ENCODE measurements at regions not wholly inside any gene's neighbourhood (a gene's known extent, or its start where the extent isn't known, plus 50 kb on each side); places are given as distances from the start of the nearest gene placed in this dataset.
A peak's percentile ranks its signal among the peaks of the same experiment; 100 is the strongest.
"Not testable (repeated sequence)": the region's sequence is repeated elsewhere in the genome, so short reads cannot be mapped to it uniquely, and the experiment has no call there.

DNA sequence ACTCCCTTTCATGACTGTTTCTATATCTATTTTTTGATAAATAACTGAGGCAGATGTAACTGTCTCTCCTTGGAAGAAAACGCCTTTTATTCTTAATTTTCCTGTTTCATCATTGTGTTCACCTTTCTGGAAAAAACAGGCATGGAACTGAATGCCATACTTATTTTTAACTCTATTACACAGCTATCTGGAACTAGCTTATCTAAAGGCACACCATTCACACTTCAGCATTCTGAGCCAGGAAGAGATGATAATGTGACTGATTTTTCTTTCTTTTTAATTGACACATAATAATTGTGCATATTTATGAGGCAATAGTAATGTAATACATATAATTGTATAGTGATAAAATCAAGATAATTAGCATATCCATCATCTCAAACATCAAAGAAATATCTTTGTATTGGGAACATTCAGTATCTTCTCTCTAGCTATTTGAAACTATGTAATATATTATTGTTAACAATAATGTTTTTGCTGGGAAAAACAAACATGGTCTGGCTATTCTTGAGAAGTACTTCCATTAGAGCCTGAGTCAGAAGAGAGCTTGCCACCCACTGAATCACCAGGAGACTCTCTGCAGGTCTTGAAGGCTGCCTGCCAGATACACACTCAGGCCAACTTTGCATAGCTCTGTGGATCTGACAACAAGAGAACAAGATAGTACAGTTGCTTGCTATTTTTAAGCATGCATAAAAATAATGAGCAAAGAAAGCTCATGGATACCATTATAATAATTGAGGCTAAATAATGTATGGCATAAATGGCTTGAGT lies 501.0 kb upstream of the EDIL3 start:
- DNase-seq: peak; percentile 81

DNA sequence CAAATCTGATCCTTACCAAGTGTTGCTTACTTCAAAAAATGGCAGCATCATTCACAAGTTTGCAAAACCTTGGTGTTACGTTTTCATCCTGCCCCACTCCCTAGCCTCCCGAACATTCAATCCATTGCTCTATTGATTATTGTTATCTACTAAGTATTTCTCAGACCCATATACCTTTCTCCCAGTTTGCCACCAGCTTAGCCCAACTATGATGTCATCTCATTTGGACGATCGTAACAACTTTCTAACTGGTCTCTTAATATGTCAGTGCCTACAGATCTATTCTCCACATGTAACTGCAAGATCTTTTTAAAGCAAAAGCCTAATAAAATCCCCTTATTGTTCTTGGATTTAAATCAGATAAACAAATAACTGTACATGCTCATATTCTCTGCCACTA lies 497.1 kb upstream of the EDIL3 start:
- no peak for DNase-seq

DNA sequence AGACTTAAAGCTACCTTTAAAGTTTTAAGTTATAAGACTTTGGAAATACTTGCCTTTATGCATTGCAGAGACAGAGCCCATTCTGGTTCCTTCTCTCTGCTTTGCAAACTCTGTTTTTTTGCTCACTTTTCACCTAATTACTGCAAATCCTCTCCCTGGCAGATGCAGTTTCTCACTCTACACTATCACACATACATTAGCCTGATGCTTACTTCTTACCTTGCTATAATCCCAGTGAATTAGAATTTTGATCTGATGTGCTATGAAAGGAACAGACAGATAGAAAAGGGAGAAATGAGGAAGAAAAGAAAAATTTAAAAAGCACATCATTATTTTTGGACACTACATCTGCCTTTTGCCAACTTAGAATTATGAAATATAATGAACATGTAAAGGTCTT lies 489.5 kb upstream of the EDIL3 start:
- DNase-seq: no peak

DNA sequence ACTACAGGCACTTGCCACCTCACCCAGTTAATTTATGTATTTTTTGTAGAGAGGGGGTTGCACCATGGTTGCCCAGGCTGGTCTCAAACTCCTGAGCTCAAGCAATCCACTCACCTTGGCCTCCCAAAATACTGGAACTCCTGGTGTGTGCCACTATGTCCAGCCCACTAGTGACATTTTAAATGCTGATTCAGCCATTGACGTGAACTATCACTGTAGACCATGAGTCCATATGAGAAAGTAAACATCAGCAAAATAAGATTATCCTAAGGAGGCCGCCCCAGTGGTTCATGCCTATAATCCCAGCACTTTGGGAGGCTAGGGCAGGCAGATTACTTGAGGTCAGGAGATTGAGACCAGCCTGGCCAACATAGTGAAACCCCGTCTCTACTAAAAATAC lies 488.1 kb upstream of the EDIL3 start:
- DNase-seq: no peak

DNA sequence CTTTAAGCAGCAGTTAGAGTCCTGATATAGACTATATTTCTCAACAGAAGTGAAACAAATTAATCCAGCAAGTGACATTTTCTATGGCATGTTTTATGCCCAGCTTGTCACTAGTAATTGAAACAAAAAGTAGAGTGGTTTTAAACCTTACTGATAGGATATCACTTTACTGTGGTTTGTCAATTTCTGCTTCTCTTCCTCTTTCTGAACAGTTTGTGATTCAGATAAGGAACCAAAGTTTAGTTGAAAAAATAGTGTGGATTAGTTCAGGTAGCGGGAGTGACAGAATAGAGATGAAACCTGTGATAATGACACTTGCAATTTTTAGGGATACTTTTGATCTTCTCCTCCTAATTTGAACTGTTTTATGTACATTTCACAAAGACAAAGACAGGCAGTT lies 485.7 kb upstream of the EDIL3 start:
- no peak for DNase-seq

- DNase-seq: no peak
These were observed 485.0 kb upstream of the EDIL3 start for GRCh38 chr5:84869675-84870074.

DNA sequence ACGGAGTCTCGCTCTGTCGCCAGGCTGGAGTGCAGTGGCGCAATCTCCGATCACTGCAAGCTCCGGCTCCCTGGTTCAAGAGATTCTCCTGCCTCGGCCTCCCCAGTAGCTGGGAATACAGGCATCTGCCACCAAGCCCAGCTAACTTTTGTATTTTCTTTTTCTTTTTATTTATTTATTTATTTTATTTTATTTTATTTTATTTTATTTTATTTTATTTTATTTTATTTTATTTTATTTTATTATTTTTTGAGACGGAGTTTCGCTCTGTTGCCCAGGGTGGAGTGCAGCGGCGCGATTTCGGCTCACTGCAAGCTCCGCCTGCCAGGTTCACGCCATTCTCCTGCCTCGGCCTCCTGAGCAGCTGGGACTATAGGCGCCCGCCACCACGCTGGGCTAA lies 479.3 kb upstream of the EDIL3 start:
- DNase-seq: not testable (repeated sequence)

- DNase-seq: no peak
These were observed 478.3 kb upstream of the EDIL3 start for GRCh38 chr5:84863020-84863419.

DNA sequence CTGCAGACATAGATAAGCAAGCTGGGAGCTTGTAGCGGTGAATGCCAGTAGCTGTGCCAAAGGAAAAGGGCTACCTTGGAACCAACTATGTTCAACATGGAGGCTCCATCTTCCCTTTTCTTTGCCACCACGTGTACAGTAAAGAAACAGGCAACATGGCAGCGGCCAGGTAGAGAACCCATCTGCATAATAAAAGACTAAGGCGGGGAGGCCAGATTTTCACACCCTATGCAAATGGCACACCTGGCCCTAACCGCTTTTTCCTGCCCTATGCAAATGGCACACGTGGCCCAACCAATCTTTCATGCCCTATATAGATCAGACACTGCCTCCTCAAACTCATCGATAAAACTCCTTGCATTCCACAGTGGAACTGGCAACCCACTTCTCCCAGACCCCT lies 477.5 kb upstream of the EDIL3 start:
- no peak for DNase-seq

DNA sequence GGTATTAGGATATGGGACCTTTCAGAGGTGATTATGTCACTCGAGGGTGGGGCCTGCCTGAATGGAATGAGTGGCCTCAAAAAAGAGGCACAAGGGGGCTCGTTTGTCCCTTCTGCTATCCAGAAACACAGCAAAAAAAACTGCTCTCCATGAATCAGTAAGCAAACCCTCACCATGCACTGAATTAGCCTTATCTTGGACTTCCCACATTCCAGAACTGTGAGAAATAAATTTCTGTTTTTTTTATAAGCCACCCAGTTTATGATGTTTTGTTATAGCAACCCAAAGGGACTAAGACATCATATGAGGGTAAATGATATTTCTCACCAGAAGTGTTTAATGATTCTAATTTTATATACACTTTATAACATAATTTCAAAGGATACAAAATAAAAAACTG lies 476.6 kb upstream of the EDIL3 start:
- peak; percentile 51 for DNase-seq

DNA sequence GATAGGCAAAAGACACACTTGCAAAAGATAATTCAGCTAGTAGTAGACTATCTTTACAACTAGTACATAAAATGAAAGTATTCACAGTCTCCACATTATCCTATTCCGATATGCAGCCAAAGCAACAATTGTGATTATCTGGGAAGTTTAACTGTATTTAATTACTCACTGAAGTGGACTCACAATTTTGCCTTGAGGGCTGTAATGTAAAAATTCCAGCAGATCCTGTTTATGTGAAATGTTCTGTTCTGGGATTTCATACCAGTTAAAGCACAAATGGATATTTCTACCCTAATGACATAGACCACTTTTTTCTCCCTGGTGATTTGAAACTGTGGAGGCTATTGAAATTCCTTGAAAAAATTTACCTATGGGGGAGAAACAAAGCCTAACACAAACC lies 474.4 kb upstream of the EDIL3 start:
- DNase-seq: no peak

DNA sequence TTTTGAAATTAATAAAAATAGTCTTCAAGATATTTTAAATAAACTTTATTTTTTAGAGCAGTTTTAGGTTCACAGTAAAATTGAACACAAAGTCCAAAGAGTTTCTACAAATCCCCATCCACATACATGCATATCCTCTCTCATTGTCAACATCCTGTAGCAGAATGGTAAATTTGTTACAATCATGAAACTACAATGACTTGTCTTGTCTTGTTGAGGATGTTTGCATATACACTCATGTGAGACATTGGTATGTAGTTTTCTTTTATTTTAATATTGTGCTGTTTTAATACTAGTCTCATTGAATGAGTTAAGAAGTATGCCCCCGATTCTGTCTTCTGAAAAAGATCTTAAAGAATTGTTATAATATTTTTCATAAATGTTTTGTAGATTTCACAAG lies 447.0 kb upstream of the EDIL3 start:
- no peak for DNase-seq

- no peak for DNase-seq
These were observed 445.6 kb upstream of the EDIL3 start for GRCh38 chr5:84830265-84830664.

DNA sequence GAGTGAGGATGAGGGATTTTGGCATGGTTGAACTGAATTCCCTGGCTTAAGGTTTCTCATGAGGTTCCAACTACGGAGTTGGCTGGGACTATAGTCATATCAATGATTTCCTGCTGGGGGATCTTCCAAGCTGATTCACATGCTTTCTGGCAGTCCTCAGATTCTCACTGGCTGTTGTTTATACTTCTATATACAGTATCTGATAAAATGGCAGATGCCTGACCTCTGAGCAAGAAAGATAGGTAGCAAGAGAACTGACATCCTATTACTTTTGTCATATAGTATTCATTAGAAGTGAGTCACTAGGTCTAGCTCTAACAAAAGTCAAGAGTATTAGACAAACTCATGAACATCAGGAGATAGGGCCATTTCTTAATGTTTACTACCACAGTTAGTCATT lies 440.9 kb upstream of the EDIL3 start:
- DNase-seq: peak; percentile 40

- DNase-seq: no peak
These were observed 437.2 kb upstream of the EDIL3 start for GRCh38 chr5:84821924-84822323.

- no peak for DNase-seq
These were observed 433.3 kb upstream of the EDIL3 start for GRCh38 chr5:84817953-84818352.

- no peak for DNase-seq
These were observed 432.3 kb upstream of the EDIL3 start for GRCh38 chr5:84816746-84817547.

GRCh38 chr5:84816160-84816559 lies 431.5 kb upstream of the EDIL3 start:
- DNase-seq: no peak

DNA sequence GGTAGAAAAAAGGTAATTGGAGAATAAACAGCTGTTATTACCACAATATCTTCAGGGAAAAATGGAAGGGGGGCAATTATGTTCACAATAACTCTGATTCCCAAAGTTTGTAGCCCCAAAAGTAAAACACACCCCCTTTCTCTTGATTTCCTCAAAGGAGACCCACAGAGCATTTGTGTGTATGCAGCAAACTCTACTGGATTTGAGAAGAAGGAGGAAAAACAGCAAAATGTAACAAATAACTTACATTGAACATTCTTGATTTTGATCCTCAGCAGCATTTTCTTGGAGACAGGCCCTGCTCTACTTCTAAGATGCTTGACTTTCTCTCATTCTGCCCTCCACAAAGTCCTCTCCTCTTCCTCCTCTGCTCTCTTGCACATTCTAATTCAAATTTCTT lies 420.8 kb upstream of the EDIL3 start:
- DNase-seq: no peak

GRCh38 chr5:84796399-84796798 lies 411.7 kb upstream of the EDIL3 start:
- DNase-seq: no peak

GRCh38 chr5:84794486-84795035 lies 409.9 kb upstream of the EDIL3 start:
- DNase-seq: no peak

DNA sequence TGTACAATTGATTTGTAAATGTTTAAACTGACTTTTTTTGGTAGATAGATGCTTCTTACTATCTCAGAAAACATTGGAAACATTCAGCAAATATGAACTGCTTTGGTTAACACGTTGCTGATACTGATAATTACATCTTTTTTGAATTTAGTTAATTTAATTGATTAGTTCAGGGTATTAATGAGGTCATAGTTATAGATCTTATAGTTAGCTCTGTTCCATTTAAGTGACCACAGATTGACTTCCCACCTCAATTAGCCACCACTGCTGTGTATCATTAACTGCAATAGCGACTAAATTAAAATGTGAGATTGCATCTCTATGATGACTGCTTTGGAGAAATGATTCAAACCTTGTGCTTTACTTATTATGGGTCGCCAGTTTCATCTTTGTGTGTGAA lies 407.1 kb upstream of the EDIL3 start:
- DNase-seq: no peak

DNA sequence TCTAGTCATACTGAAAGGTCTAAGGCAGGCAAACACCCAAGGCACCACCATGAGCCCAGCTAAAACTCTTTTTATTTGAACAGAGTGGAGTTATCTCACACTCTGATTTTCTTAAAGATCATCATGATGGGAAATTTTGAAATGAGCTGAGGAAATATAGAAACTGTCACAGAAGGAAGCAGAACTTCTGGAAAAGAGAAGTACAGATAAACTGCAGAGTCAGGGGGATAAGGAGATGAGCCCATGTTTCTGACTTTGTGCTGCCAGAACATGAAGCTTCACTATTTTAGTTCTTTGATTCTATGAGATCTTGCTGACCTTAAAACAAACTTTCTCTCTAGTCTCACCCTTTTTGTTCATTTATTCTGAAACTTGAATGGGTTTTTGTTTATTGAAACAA lies 406.5 kb upstream of the EDIL3 start:
- DNase-seq: no peak

DNA sequence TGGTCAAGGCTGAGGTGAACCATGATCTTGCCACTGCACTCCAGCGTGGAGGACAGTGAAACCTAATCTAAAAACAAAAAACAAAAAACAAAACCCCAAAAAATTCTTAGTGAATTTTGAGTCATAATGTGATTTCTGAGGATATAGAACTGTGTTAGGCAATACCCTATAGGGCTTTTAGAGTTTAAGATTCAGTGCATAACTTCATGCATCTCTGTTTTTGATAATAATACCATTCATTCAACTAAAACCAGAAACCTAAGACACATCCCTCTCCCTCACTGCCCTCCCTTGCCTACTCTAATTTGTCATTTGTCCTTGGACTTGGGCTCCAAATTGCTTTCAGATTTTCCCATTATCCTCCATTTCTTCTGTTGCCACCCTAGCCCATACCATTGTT lies 405.7 kb upstream of the EDIL3 start:
- DNase-seq: no peak

Measured in fibroblast of skin of back (primary cell).